HG03045 (cell line): ENCODE measurements at regions not wholly inside any gene's neighbourhood (a gene's known extent, or its start where the extent isn't known, plus 50 kb on each side); places are given as distances from the start of the nearest gene placed in this dataset.

Experiments used
- ATAC-seq: cut with Tn5 transposase; IDR thresholded peaks from one replicate; pipeline ENCODE4 v1.9.1; 2021; ENCODE audit warnings: mild to moderate bottlenecking, moderate library complexity; ENCODE audit not compliant: unreplicated experiment

DNA sequence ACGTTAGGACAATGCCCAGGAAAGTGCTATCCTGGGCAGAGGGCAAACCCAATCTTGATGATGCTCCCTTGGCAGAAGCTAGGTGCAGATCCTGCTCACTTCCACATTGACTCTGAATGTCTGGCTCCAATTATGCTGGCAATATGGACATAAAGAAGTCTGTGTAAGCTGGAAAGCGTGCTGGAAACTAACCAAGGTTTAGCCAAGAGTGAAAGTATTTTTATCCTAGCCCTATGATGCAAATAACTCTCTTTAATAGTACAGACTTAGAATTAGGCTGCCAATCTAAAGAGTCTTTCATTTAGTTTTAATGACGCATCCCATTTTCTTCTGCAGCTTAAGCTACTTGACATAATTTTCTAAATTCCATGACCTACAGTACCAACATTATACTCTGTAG, 571.8 kb downstream of the TUSC7 start:
- no peak for ATAC-seq

DNA sequence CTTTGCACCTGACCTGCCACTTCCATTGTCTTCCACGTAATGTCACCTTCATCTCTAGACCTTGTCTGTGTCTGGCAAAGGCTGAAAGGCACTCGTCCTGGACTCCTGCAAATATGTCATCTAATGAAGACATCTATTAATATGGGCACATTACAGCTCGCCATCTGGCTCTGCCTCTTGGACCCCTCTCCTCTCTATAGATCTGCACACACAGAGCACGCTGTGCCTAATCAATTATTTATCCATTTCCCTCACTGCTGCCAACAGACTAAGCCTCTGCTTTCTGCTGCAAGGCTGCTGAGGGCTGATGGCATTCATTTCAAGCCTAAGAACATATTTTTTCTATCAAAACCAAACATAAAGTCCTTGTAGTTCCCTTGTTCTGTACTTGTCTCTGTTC, 573.0 kb downstream of the TUSC7 start:
- no peak for ATAC-seq

DNA sequence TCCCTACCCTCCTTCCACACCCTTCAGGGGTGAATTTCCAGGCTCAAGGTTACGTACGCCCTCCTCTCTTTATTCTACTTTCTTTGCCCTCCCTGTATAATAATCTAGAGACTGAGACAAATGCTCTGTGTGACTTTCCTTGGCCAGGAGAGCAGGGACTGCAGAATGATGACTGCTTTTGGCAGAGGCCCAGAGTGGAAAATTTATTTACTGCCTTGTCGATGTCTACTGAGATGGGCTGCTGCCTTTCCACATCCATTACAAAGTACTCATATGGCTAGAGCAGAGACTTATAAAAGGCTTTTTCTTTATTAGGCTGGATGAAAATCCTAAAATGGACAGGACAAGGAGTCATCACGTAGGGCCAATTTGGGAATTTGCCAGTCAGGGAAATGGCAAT, 576.2 kb downstream of the TUSC7 start:
- no peak for ATAC-seq

DNA sequence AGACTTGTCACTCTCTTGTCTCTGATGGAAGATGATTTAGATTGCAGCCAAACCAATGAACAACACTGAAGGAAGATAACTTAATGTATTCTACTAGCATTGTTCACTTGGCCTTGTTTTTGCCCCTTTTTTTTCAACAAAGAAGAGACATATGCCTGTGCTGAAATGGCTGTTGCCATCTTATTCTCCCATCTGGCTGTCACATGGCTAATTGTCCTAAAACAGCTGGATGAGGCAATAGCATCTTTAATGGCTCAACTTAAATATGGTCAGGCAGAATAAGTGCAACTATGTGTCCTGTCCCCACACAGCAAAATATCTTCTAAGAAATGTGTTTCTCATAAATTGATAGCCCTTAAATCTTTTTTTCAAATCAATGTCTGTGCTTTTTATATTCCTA, 576.9 kb downstream of the TUSC7 start:
- ATAC-seq, result no peak

DNA sequence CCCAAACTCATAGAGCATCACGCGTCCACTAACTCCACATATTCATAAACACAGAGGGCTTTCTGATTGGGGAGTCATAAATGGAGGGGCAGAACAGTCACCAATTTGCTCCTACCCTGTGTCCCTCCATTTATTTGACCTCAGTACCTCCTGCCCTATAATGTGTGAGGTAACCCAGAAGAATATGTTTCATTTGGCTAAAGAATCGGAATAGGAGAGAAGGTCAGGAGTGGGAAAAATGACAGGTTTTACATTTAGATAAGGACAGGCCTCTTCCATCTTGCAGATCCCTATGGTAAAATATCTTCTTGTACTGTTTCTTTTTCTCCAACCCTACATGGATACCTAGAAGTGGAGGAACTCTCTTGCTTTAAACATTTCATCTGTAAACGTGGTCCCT, 578.0 kb downstream of the TUSC7 start:
- no peak for ATAC-seq

DNA sequence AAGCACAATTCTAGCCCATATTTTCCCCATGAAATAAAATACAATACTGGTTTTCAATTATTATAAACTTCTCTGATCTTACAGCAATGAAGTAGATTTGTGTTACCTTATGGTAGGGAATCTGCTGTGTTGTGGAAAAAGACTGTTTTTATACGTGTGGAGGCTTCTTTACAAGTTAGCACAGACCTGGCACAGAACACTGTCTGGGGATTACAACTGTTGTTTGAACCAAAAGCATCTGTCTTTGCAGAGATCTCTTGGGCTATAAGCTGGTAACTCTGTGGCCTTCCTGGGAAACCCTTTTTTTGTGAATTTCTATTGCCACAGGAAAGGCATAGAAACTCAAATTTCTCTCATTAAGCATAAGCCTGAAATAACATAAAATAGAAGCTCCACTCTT, 581.9 kb downstream of the TUSC7 start:
- ATAC-seq, result no peak

DNA sequence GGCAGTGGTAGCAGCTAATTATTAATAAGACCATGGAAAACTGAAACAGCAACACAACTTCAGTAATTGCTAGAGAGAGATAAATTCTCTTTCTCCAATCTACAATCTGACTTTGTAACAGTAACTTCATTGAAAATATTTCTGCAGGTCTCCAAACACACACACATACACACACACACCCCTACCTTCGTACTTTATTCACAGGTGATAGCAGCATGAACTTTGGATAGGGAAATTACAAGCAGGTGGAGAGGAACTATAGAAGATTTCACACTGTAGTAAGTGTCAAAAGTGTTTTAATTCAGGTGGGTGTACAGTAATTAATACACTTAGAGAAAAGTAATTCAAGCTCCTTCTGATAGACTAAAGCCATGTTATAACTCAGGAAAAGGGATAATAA, 587.5 kb downstream of the TUSC7 start:
- no peak for ATAC-seq

DNA sequence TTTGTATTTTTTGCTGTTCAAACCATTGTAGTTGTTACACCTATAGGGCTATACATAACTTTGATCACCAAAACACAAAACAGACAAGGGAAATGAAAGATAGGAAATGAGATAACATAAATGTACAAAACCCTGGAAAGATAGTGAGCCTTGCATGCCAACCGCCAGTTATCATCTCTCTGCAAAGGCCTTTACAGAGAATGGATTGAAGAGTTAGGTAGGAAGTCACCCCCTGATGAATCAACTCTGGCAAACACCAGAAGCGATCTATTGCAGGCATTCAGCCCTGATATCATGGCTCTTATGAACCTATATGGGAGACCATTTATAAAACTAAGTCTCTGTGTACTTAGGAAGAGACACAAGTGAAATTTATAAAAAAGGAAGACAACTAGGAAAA, 588.0 kb downstream of the TUSC7 start:
- no peak for ATAC-seq

DNA sequence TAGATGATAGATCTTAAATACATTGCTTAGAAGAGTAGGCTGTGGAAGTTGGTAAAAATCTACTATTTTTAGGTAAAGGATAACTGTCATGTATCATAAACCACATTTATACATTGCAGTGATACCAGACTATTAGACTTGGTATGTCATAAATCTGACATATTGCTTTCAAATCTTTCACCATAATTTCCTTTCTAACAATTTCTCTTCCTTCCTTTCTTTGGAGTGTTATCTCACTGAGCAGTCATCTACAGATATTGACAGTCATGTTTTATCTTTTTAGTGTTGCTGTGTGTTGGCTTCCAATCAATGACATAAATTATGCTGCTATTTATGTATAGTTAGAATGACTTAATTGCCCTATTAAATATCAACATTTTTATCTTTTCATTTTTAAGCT, 588.7 kb downstream of the TUSC7 start:
- no peak for ATAC-seq

DNA sequence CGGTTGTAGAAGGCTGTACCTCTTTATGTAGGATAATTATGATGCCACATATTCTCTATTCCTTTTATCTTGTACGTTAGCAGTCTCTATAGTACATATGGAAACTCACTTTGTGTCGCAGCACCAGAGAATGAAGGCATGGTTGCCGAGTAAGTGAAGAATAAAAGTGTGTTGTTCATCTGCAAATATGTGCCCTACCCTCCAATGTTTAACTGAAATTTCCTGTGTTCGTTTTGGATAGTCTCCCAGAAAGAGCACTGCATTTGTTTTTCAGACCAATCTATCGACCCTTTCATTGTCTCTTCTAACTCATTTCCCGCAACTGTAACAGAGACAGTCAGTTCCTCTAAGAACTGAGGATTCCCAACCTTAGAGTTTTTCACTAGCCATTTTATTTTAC, 592.8 kb downstream of the TUSC7 start:
- no peak for ATAC-seq

DNA sequence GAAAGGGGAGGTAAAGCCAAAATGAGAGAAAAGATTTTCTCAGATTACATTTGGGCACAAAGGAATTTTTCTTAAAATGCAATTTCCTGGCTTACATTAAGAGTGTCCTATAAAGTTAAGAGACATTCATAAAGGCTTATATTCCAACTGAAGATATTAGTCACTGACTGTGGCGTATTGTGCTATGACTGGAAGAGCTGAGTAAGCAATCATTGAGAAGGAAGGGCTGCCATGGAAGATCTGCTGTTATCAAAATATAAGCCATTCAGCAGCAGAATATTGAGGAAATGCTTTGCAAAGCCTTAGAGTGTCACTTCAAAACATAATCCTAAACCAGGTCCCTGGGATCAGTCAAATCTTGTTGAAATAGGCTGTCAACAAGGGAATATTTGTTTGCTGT, 593.9 kb downstream of the TUSC7 start:
- no peak for ATAC-seq

DNA sequence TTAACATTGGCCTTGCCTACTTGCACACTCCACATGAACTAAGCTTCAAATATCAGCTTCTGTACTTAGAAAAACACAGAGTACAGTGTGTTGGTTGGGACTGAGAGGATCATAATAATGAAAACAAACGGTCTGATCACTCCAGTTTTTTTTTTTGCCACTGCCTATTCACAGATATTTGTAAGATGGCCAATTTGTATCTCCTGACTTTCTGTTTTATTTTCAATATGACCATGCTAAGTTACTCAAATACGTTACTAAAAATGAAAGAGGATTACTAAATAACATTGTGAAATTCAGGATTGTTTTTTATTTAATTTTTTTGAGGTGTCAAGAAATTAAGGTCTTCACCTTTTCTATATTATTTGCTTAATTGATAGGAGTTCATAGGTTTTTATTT, 595.1 kb downstream of the TUSC7 start:
- ATAC-seq, result no peak

DNA sequence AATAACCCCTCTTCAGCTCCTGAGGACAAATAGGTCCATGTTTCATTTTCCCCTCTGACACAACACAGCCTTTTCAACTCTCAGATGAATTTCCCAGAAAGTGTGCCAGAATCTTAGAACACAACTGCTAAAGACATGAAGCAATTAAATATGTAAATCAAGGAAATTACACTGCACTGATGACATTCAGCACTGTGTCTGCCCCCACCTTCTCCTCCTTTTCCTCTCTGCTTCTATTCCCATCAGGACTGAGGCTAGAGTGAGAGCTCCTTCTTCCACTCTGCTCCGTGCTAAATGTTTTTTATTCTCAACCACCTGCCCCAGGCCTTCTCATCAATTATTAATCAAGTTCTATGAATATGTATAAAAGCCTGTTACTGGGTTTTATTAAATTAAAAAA, 596.1 kb downstream of the TUSC7 start:
- ATAC-seq, result no peak

DNA sequence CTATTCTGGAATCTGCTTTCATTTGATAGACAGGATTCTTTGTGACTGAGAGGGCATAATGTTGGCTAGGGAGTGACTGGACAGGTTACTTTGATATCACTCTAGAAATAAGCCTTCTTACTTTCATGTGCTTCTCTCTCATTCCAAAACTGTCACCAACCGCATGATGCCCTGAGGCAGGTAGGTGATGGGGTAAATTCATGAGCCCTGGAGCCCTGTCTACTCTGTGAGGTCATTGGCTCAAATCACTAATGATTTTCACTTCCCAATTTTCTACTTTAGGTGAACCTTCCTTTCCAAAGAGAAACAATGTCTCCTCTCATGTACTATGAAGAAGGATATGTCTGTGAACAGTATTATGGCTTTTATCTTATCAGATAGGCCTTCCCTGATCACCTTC, 596.7 kb downstream of the TUSC7 start:
- no peak for ATAC-seq

DNA sequence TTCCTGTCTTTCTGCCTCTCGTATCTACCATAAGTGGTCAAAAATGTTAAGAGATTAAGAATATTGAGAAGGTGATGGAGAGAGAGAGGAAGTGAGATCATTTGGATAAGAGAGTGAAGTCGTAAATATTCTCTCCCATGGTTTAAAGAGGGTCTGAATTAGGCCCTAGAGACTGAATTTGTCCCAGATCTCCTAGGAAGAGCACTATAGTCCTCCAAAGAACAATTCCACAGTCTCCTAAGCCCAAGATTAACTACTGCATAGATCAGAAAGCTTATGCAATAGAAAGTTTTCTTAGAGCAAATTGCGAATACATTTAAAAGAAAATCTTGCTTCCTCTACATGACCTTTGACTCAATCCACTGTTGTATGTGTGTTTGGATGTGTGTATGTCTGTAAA, 598.8 kb downstream of the TUSC7 start:
- ATAC-seq, result no peak

DNA sequence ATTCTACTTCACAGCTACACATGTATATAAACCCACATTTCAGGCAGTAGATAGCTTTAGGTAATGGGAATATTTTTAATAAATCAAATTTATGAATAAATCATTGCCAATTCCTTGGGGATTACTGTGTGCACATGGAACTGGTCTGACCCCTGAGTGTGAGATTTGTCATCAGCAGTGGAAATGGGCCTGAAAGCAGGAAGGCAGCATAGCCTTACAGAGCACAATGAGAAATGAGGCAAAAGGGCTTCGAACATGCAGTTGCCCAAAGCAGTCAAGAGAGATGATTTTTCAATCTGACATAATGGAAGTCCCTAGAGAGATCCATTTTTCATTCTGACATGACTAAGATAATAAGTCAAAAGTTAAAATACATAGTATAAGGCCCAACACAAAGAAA, 599.2 kb downstream of the TUSC7 start:
- ATAC-seq, result no peak

DNA sequence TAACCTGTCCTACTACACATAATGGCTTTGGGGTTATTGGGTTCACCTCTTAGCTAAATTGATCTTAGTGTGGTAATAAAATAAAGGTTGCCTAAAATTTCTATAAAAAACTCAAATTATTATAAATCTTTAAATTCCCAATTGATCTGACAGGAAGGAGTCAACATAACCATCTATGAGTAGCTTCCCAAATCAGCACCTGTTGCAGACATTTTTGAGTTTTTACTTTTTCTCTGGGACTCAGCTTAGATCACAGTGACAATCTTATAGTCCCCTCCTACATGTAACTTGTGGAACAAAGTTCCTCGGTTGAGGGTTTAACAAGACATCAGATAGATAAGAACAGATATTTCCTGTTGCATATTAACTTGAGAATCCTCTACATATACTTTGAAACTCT, 601.0 kb downstream of the TUSC7 start:
- no peak for ATAC-seq

DNA sequence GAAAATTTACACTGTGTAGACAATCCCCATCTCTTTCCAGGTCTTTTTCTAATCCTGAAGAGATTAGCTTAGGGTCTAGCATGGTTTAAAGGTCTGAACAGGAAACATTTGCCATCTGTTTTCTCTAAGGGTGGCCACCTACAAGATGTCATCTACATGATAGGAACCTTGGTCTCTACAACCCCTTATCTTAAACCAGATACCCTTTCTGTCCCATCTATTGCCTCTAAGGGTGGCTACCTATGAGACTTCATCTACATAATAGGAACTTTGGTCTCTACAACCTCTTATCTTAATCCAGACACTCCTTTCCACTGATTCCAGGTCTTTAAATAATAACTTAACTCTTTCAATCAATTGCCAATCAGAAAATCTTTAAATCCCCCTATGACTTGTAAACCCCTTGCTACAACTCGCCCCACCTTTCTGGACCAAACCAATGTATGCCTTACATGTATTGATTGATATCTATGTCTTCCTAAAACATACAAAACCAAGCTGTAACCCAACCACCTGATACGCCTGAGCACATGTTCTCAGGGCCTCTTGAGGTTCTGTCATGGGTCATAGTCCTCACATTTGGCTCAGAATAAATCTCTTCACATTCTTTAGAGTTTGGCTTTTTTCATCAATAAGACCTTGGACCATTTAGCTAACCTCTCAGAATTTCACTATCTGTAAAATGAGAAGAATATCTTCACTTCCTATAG, 605.0 kb downstream of the TUSC7 start:
- no peak for ATAC-seq

DNA sequence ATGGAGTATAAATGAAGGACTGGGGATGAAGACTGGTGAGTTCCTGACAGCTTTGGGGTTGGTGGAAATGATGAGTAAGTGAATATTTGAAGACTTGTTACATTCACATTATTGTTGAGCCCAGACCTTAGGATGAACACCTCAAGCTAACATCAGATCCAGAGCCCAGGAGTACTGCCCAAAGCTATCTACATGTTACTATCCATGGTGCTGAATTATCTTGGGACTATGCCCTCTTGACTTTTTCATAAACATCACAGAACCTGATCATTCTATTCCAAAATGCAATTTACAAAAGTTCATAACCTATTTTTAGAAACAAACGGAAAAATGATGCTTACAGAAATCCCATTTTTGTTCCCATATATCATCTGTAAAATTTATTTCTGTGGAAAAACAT, 613.3 kb downstream of the TUSC7 start:
- ATAC-seq, result no peak

DNA sequence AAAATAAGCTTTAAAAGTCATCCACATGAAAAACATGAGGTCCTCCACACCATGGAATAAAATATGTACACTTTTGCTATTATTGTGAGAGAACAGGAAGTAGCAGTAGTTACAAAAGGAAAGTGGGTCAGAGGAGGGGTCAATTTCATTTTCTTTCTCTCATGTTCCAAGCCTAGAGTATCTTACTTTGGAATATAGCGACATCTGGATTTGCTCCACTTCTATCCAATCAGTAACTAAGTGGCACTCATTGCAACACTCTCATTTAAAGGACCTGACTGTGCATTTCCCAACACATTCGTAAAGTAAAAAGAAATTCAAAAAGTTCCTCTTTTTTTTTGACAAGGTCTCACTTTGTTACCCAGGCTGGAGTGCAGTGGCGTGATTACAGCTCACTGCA, 637.3 kb downstream of the TUSC7 start:
- ATAC-seq, result no peak

DNA sequence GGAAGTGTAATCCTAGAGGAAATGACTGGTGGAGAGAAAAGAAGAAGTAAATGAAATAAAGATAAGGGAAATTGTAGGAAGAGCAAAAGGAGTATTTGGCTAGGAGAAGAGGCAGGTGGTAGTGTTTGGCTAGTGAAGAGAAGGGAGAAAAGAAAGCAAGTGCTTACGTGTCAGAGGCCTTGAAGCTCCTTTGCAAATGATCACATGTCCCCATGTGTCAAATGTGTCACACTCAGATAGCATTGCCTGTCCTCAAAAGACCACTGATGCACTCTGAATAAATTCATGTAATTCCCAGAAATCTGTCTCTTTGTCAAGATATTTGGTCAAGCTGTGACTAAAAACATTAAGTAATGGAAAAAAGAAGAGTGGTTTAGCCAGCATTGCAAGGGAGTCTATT, 639.3 kb downstream of the TUSC7 start:
- ATAC-seq, result no peak

DNA sequence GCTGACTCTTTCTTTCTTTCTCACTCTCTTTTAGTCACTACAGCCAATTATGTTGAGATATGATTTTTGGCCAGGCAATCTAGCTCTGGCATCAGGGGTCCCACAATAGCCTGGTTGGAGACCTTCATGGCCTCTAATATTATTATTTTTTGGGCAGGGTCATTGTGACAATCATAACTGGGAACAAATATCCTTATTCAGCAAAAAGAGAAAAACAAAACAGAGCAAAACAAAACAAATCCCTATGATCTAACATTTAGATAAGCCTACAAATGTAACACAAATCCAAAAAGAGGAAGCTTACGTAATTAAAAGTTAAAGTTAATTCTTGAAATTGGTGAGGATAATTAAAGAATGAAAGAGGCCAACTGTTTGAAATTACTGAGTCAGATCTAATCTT, 640.0 kb downstream of the TUSC7 start:
- no peak for ATAC-seq

DNA sequence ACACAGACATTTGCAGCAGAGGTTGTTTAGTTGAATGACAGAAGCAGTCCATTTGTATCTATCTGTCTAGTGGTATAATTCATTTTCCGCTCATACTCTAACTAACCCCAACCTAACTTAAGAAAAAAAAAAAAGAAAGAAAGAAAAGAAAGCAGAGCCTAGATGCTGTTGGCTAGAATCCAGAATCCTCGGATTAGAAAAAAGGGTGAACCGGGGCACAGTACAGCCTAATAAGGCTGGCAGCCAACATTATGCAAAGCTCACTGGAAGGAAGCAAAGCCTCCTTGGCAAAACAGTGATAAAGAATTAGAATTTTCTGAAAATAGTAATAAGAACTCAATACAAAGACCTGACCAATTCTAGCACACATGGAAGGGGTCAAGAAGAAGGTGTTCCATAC, 640.8 kb downstream of the TUSC7 start:
- ATAC-seq, result no peak

DNA sequence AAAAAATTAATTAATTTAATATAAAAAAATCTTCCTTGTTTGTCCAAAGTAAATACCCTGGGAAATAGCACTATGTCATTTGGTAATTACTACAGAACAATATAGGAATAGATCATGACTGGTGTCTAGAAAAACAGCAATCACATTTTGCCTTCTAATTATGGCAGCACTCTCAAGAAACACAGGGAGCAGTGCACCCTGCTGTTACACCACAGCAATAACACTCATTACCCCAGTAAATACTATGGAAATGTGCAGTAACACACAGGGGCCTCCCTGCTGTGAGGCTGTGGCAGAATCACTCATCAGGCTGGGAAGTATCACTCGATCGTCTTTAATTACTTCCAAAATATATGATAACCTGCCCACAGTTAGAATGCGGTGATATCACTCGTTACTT, 646.0 kb downstream of the TUSC7 start:
- ATAC-seq, result no peak
